ENCODE measurements at regions not wholly inside any gene's neighbourhood (a gene's known extent, or its start where the extent isn't known, plus 50 kb on each side); places are given as distances from the start of the nearest gene placed in this dataset.

- no peak for TF ChIP-seq CTCF (IDR thresholded peaks at IDR 0.05)
- no peak for TF ChIP-seq POLR2A (IDR thresholded peaks at IDR 0.05)
- TF ChIP-seq EP300 (IDR thresholded peaks at IDR 0.05), result no peak
These were observed 221.2 kb downstream of the RBM19 start for GRCh38 chr12:113744802-113745395.

Measured in sigmoid colon (tissue), 4 donors.